GM04504 (cell line): ENCODE measurements at regions not wholly inside any gene's neighbourhood (a gene's known extent, or its start where the extent isn't known, plus 50 kb on each side); places are given as distances from the start of the nearest gene placed in this dataset.

ENCODE experiments used
- DNase-seq: peaks from one replicate; pipeline ENCODE4 v3.0.0-alpha.2; 2012; ENCODE audit warnings: low read depth

GRCh38 chr10:111203615-111204014 lies 126.8 kb downstream of the ADRA2A start:
- DNase-seq, result no peak

GRCh38 chr10:111204838-111205237 lies 128.0 kb downstream of the ADRA2A start:
- DNase-seq, result no peak

- DNase-seq, result peak; percentile 8
These were observed 129.7 kb downstream of the ADRA2A start for GRCh38 chr10:111206521-111206920.

- DNase-seq, result no peak
These were observed 130.7 kb downstream of the ADRA2A start for GRCh38 chr10:111207500-111207899.

GRCh38 chr10:111208951-111209350 lies 132.1 kb downstream of the ADRA2A start:
- DNase-seq, result no peak

GRCh38 chr10:111209692-111210091 lies 132.9 kb downstream of the ADRA2A start:
- DNase-seq, result no peak

GRCh38 chr10:111211241-111211640 lies 134.4 kb downstream of the ADRA2A start:
- no peak for DNase-seq

- no peak for DNase-seq
These were observed 134.9 kb downstream of the ADRA2A start for GRCh38 chr10:111211706-111212105.

- DNase-seq, result no peak
These were observed 145.1 kb downstream of the ADRA2A start for GRCh38 chr10:111221682-111222480.

GRCh38 chr10:111222961-111223360 lies 146.1 kb downstream of the ADRA2A start:
- no peak for DNase-seq

GRCh38 chr10:111231779-111232178 lies 154.9 kb downstream of the ADRA2A start:
- DNase-seq, result no peak

GRCh38 chr10:111233439-111233838 lies 156.6 kb downstream of the ADRA2A start:
- no peak for DNase-seq

- DNase-seq, result no peak
These were observed 157.5 kb downstream of the ADRA2A start for GRCh38 chr10:111234234-111234913.

GRCh38 chr10:111234914-111235302 lies 158.1 kb downstream of the ADRA2A start:
- DNase-seq, result no peak

GRCh38 chr10:111240348-111240747 lies 163.5 kb downstream of the ADRA2A start:
- no peak for DNase-seq

- no peak for DNase-seq
These were observed 166.3 kb downstream of the ADRA2A start for GRCh38 chr10:111243126-111243525.

- no peak for DNase-seq
These were observed 169.3 kb downstream of the ADRA2A start for GRCh38 chr10:111246136-111246535.

GRCh38 chr10:111246814-111247452 lies 170.1 kb downstream of the ADRA2A start:
- no peak for DNase-seq

GRCh38 chr10:111247781-111248389 lies 171.1 kb downstream of the ADRA2A start:
- no peak for DNase-seq

- DNase-seq, result no peak
These were observed 173.1 kb downstream of the ADRA2A start for GRCh38 chr10:111249925-111250324.

- DNase-seq, result no peak
These were observed 184.3 kb downstream of the ADRA2A start for GRCh38 chr10:111261081-111261615.

GRCh38 chr10:111265341-111265740 lies 188.5 kb downstream of the ADRA2A start:
- no peak for DNase-seq
